ENCODE measurements at regions not wholly inside any gene's neighbourhood (a gene's known extent, or its start where the extent isn't known, plus 50 kb on each side); places are given as distances from the start of the nearest gene placed in this dataset.

DNA sequence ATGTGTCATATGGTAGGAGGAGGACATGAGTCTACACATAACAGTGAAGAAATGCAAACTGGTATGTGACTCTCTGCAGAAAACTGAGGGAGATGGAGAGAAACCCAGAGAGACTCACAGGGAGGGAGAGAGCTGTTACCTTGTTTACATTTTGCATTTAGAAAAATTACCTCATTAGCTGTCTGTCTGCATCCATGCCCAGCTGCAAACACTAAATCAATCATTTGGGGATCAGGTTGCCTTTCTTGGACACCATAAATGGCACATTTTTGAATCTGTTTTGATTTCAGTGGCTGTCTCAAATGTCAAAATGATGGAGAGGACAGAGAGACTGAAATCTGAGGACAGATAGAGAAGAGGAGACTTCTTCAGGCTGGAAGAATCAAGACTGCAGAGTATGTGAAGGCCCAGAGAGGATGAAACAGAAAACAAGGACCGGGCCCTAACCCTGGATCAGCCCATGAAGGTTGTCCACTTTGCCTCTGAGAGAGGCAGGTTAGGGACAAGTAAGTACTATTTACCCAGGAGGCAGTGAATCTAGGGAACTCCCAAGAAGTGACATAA lies 92.2 kb downstream of the UNC5CL start:
- Histone ChIP-seq H4K91ac (replicated peaks; ENCODE audit: insufficient read length, low read length) (no peak overlapping the region), H3K4me3 (ENCODE audit: extremely low read depth in 1 of 4, insufficient read depth in 2 of 4, low read depth in 3 of 4, low read length in 4 of 4) (no peak overlapping the region), H3K79me2 (ENCODE audit: control insufficient read depth in 1 of 2, insufficient read depth in 2 of 2, low read length in 2 of 2) (no peaks in the 10 kb centered on the region), H2BK5ac (ENCODE audit: low read depth, low read length) (0 out of 2 replicates have a peak overlapping the region, but pooled peaks have one; percentile 16), H3K4me2 (ENCODE audit: insufficient read depth in 1 of 2, low read depth in 2 of 2, low read length in 2 of 2) (no peak overlapping the region), H3K23me2 (ENCODE audit: low read depth, low read length) (no peaks in the 10 kb centered on the region), H2AFZ (ENCODE audit: low read length) (no peak overlapping the region), H3K14ac (ENCODE audit: insufficient read length) (no peak overlapping the region), H3K23ac (ENCODE audit: insufficient read length) (no peak overlapping the region), H2BK20ac (ENCODE audit: low read length) (no peak overlapping the region), H2BK15ac (ENCODE audit: low read length) (no peak overlapping the region), H2BK120ac (replicated peaks; ENCODE audit: low read depth, low read length) (no peak overlapping the region), H4K8ac (ENCODE audit: extremely low read depth, insufficient read depth, low read length) (no peak overlapping the region), H3K9ac (replicated peaks in 1 of 4; ENCODE audit: extremely low read depth in 1 of 4, low read depth in 3 of 4, low read length in 3 of 4) (no peak overlapping the region), H3K27me3 (replicated peaks in 1 of 4; ENCODE audit: control insufficient read depth in 3 of 4, extremely low read depth in 1 of 4, insufficient read depth in 3 of 4, low read length in 3 of 4) (no peaks in the 10 kb centered on the region), H3K36me3 (ENCODE audit: control insufficient read depth in 2 of 4, insufficient read depth in 4 of 4, low read length in 3 of 4) (no peaks in the 10 kb centered on the region), H3K4ac (replicated peaks; ENCODE audit: insufficient read length, low read depth, low read length) (no peak overlapping the region), H3K18ac (ENCODE audit: extremely low read depth, low read length) (no peak overlapping the region), H3K79me1 (ENCODE audit: low read depth, low read length) (no peaks in the 10 kb centered on the region), H4K20me1 (replicated peaks in 1 of 2; ENCODE audit: control insufficient read depth in 1 of 2, insufficient read depth in 2 of 2, low read length in 2 of 2) (no peaks in the 10 kb centered on the region), H4K5ac (ENCODE audit: insufficient read length, low read depth, low read length) (no peak overlapping the region), H3K9me3 (ENCODE audit: insufficient read depth in 2 of 2, low read depth in 1 of 2, low read length in 1 of 2) (no peaks in the 10 kb centered on the region), H3K56ac (replicated peaks; ENCODE audit: insufficient read length, low read depth, low read length) (no peak overlapping the region), H2AK5ac (ENCODE audit: low read depth, low read length) (no peak overlapping the region), H3K4me1 (replicated peaks in 1 of 4; ENCODE audit: control insufficient read depth in 3 of 4, insufficient read depth in 4 of 4, low read length in 3 of 4) (peaks cover 5 to 20% (median 18%) of the 10 kb centered on the region in 4 experiments; a peak in 6 of 7 replicates), H3K27ac (ENCODE audit: low read depth, low read length) (no peak overlapping the region), H2BK12ac (ENCODE audit: low read depth, low read length) (no peak overlapping the region; the same call in 1 of the 2 replicates)
- DNase-seq (ENCODE audit: low read depth in 1 of 2, low spot score in 2 of 2) (no peak), FAIRE-seq (no peak)
- WGBS, 2 experiments (ENCODE audit: extremely low coverage in 1 of 2, insufficient coverage in 1 of 2, insufficient read length in 1 of 2, insufficient replicate concordance in 2 of 2, low coverage in 1 of 2, low lambda C conversion rate in 2 of 2, missing lambda C conversion rate in 1 of 2): 78% methylated on average over 1 of the region's 1 CpG; no CpG with 5 or more reads in 1 of the 2 experiments
- ChIA-PET POLR2A (ENCODE audit: partially characterized antibody) (interaction anchor here (1.5 kb wide), 1 partner anchor 8 kb away, joined by 6 read pairs; no protein-coding TSS in a partner anchor), CTCF (ENCODE audit: partially characterized antibody) (interaction anchor here (0.6 to 2.9 kb wide), 3 partner anchors 9 to 11 kb away, joined by 3 to 10 read pairs (median 4); no protein-coding TSS in a partner anchor)
- TF ChIP-seq POU5F1 (IDR thresholded peaks at IDR 0.05; ENCODE audit: low read depth, low read length) (no peak), GABPA (IDR thresholded peaks at IDR 0.05; ENCODE audit: borderline replicate concordance, insufficient read depth, low read length) (no peak), TBP (IDR thresholded peaks at IDR 0.05; ENCODE audit: low read depth, low read length) (no peak), TCF12 (IDR thresholded peaks at IDR 0.05; ENCODE audit: low read depth, low read length) (no peak), EZH2 (IDR thresholded peaks at IDR 0.05; ENCODE audit: low read depth, low read length, severe bottlenecking) (no peak), SIRT6 (IDR thresholded peaks at IDR 0.05; ENCODE audit: low read length) (no peak), EGR1 (IDR thresholded peaks at IDR 0.05; ENCODE audit: borderline replicate concordance, low read depth, low read length) (no peak), SP4 (IDR thresholded peaks at IDR 0.05; ENCODE audit: low read length) (no peak), CBX8 (IDR thresholded peaks at IDR 0.05; ENCODE audit: borderline replicate concordance, low read depth, low read length) (no peak), CTBP2 (IDR thresholded peaks at IDR 0.05; ENCODE audit: borderline replicate concordance, insufficient read depth, insufficient read length, low read length) (no peak), KDM1A (IDR thresholded peaks at IDR 0.05; ENCODE audit: borderline replicate concordance, low read length) (no peak), KDM5A (IDR thresholded peaks at IDR 0.05; ENCODE audit: low read length) (no peak)
- TF ChIP-seq, protein P1, sequence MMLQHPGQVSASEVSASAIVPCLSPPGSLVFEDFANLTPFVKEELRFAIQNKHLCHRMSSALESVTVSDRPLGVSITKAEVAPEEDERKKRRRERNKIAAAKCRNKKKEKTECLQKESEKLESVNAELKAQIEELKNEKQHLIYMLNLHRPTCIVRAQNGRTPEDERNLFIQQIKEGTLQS (IDR thresholded peaks at IDR 0.05; ENCODE audit: insufficient read depth, low read depth, low read length): no peak
